Adrenal gland (tissue), 9 donors: ENCODE measurements at regions not wholly inside any gene's neighbourhood (a gene's known extent, or its start where the extent isn't known, plus 50 kb on each side); places are given as distances from the start of the nearest gene placed in this dataset.

ENCODE experiments used
- DNase-seq, 7 donors: peaks; one replicate each; pipeline ENCODE4 v3.0.0-alpha.2; 2019 to 2020
- H3K27ac ChIP-seq, 5 donors: fragments of 200-600 bp; sonication (generic) in 4 of 5; 1 replicate in 3 of 5; 2 replicates in 2 of 5; pipeline versions ENCODE4 v1.5.1 to v1.8.0; 2016 to 2020; ENCODE audit warnings: mild to moderate bottlenecking in 1 of 5
- H3K27me3 ChIP-seq: fragments of 200-600 bp; 2 replicates; pipeline ENCODE4 v1.8.0; 2021
- H3K36me3 ChIP-seq, 2 donors: fragments of 200-600 bp; replicated peaks in 1 of 2; 1 replicate in 1 of 2; 2 replicates in 1 of 2; pipeline versions ENCODE4 v1.5.1 to v1.8.0; 2018 to 2022
- H3K4me1 ChIP-seq, 2 donors: fragments of 200-600 bp; replicated peaks in 1 of 2; 1 replicate in 1 of 2; 2 replicates in 1 of 2; pipeline versions ENCODE4 v1.5.1 to v1.8.0; 2018 to 2021
- H3K4me3 ChIP-seq, 4 donors: fragments of 200-600 bp; sonication (generic) in 3 of 4; one replicate each; pipeline ENCODE4 v1.5.1; 2016 to 2018
- H3K9me3 ChIP-seq, 3 donors: fragments of 200-600 bp; sonication (generic) in 1 of 3; replicated peaks in 1 of 3; 1 replicate in 2 of 3; 2 replicates in 1 of 3; pipeline versions ENCODE4 v1.5.1 to v1.8.0; 2016 to 2021
- POLR2A ChIP-seq, 2 donors: fragments of 450-650 bp; IDR thresholded peaks; one replicate each; pipeline ENCODE4 v1.6.1; 2017; ENCODE audit warnings: antibody characterized with exemption in 2 of 2, mild to moderate bottlenecking in 2 of 2, moderate library complexity in 1 of 2
- WGBS, 4 donors: extraction: QIAGEN DNeasy Blood & Tissue Kit in 2 of 4; methylation state at CpG; one replicate each; pipeline versions ENCODE4 v1.1.5 to v1.1.7; 2013 to 2017; 5-methylcytosine and 5-hydroxymethylcytosine counted together
- intact Hi-C, 2 donors: fragments of 100-400 bp; cut with DNase I; formaldehyde crosslinking; loops; one replicate each; pipeline versions ENCODE4 v1.14.1 to v1.15.0; 2022 to 2023
- TF ChIP-seq, protein P1 (sequence below), 6 experiments: fragments of 450-650 bp in 4 of 6; fragments of 200-600 bp in 2 of 6; sonication (generic) in 1 of 6; IDR thresholded peaks; 1 replicate in 5 of 6; 2 replicates in 1 of 6; pipeline versions ENCODE4 v1.5.1 to v1.8.0; 2016 to 2021; ENCODE audit warnings: antibody characterized with exemption in 6 of 6, mild to moderate bottlenecking in 2 of 6, moderate library complexity in 1 of 6
- donor health status: healthy with polysubstance abuse.
- donor health status: Bipolar disorder and iron deficiency.
- donor health status: DM: yes; HTN: yes; CAD: no.
- donor health status: DM: no; HTN: no; CAD: no.
- donor health status: DM: no; HTN: no; CAD: no.

DNA sequence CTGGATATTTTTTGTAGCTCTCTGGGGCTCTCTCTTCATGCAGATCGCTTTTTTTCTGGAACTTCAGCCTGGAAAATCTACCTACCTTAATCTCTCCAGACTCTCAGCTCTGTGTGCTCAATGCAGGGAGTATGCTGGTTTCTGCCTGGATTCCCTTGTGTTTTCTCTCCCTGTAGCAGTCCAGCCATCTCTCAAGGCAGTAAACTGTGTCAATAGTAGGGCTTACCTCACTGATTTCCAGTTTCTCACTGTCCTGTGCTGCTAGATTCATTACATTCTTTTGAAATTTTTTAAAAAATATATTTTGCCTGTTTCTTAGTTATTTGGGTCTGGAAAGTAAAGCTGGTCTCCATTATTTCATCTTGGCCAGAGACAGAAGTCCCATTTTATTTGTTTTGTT, 951.4 kb downstream of the NR2F1-AS1 start:
- WGBS, 4 donors: 72 to 81% (median 80%) methylated on average over 1 of the region's 1 CpG
- Histone ChIP-seq H3K9me3 (no peaks in the 10 kb centered on the region), H3K27ac (no peak overlapping the region), H3K4me3 (no peak overlapping the region), H3K36me3 (no peaks in the 10 kb centered on the region), H3K4me1 (no peaks in the 10 kb centered on the region), H3K27me3 (no peaks in the 10 kb centered on the region)
- TF ChIP-seq, protein P1, sequence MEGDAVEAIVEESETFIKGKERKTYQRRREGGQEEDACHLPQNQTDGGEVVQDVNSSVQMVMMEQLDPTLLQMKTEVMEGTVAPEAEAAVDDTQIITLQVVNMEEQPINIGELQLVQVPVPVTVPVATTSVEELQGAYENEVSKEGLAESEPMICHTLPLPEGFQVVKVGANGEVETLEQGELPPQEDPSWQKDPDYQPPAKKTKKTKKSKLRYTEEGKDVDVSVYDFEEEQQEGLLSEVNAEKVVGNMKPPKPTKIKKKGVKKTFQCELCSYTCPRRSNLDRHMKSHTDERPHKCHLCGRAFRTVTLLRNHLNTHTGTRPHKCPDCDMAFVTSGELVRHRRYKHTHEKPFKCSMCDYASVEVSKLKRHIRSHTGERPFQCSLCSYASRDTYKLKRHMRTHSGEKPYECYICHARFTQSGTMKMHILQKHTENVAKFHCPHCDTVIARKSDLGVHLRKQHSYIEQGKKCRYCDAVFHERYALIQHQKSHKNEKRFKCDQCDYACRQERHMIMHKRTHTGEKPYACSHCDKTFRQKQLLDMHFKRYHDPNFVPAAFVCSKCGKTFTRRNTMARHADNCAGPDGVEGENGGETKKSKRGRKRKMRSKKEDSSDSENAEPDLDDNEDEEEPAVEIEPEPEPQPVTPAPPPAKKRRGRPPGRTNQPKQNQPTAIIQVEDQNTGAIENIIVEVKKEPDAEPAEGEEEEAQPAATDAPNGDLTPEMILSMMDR (IDR thresholded peaks at IDR 0.05): no peak
- TF ChIP-seq POLR2A (IDR thresholded peaks at IDR 0.05): no peak
- DNase-seq: no peak
- intact Hi-C loops: no loop called here

DNA sequence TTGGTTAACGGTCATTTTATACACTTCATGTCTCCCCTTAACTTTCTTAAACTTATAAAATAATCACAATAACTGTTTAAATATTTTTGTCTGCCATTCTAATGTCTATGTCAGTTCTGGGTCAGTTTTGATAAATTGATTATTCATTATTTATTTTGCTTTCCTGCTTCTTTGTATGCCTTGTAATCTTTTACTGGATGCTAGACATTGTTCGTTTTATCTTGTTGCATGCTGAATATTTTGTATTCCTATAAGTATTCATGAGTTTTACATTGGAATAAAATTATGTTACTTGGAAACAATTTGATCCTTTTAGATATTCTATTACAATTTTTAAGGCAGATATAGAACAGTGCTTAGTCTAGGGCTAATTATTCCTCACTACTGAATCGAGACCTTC, 952.0 kb downstream of the NR2F1-AS1 start:
- intact Hi-C loops: no loop called here
- Histone ChIP-seq H3K9me3 (no peaks in the 10 kb centered on the region), H3K4me1 (no peaks in the 10 kb centered on the region), H3K4me3 (no peak overlapping the region), H3K27ac (no peak overlapping the region), H3K27me3 (no peaks in the 10 kb centered on the region), H3K36me3 (no peaks in the 10 kb centered on the region)
- DNase-seq: no peak
- TF ChIP-seq POLR2A (IDR thresholded peaks at IDR 0.05): no peak
- TF ChIP-seq, protein P1 (IDR thresholded peaks at IDR 0.05): no peak
- 81 to 89% (median 84%) methylated on average over 3 of the region's 3 CpGs for WGBS, 4 donors

DNA sequence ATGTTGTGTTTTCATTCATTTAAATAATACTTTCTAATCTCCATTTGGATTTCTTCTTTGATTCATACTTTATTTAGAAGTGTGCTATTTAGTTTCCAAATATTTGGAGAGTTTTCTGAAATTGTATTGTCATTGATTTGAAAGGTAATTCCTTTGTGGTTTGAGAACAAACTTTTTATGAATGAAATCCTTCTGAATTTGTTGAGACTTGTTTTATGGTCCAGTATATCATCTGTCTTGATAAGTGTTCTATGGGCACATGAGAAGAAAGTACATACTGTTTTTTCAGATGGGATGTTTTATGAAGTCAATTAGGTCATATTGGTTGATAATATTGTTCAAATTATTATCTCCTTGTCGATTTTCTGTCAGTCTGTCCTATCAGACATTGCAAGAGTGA, 953.8 kb downstream of the NR2F1-AS1 start:
- WGBS, 4 donors: 56 to 78% (median 64%) methylated on average over 1 of the region's 1 CpG
- H3K9me3 ChIP-seq: no peaks in the 10 kb centered on the region
- H3K27ac ChIP-seq: no peak overlapping the region
- no peaks in the 10 kb centered on the region for H3K27me3 ChIP-seq
- TF ChIP-seq, protein P1 (IDR thresholded peaks at IDR 0.05): no peak
- no peak for TF ChIP-seq POLR2A (IDR thresholded peaks at IDR 0.05)
- no peak for DNase-seq
- intact Hi-C loops: no loop called here
- H3K4me3 ChIP-seq: no peak overlapping the region
- H3K36me3 ChIP-seq: no peaks in the 10 kb centered on the region
- H3K4me1 ChIP-seq: no peaks in the 10 kb centered on the region

DNA sequence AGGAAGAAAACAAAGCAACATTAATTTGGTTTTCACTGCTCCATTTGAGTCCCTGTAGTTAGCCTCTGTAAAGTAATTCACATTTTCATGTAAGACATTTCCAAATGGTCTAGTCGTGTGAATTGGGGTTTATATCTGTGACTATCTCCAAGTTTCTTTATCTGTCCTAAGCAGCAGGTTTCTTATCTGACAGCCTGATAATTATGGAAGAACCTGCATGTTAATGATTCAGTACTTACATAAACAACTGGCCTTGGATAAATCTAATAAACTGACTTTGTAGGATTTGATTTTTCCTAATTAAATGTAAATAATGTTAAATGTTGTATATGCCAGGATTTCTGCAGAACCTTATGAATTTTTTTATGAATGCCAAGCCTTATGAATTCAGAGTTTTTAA, 964.9 kb downstream of the NR2F1-AS1 start:
- H3K27me3 ChIP-seq: no peaks in the 10 kb centered on the region
- H3K27ac ChIP-seq: no peak overlapping the region
- no peaks in the 10 kb centered on the region for H3K4me1 ChIP-seq
- TF ChIP-seq, protein P1 (IDR thresholded peaks at IDR 0.05): no peak
- no peak for TF ChIP-seq POLR2A (IDR thresholded peaks at IDR 0.05)
- no peaks in the 10 kb centered on the region for H3K9me3 ChIP-seq
- no peak overlapping the region for H3K4me3 ChIP-seq
- intact Hi-C loops: no loop called here
- H3K36me3 ChIP-seq: no peaks in the 10 kb centered on the region
- WGBS, 4 donors: 12 to 20% (median 14%) methylated on average over 1 of the region's 1 CpG
- no peak for DNase-seq
